ENCODE measurements at regions not wholly inside any gene's neighbourhood (a gene's known extent, or its start where the extent isn't known, plus 50 kb on each side); places are given as distances from the start of the nearest gene placed in this dataset.
"Not testable (repeated sequence)": the region's sequence is repeated elsewhere in the genome, so short reads cannot be mapped to it uniquely, and the experiment has no call there.

DNA sequence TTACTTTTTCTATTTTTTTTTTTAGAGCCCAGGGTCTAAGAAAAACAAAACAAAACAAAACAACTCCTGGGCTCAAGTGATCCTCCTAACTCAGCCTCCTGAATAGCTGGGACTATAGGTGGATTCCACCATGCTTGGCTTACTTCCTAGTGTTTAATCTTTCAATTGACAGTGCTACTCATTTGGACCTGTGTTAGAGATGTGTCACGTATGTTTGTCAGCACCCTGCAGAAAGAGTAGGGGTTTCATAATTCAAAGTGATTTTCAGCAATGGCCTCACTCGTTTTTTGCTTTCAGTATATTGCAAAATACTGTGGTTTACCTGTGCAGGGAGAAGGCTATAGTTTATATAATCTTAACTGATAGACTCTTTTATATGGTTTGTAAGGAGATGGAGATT, 71.6 kb upstream of the TEX13D start:
- TF ChIP-seq, protein P1, sequence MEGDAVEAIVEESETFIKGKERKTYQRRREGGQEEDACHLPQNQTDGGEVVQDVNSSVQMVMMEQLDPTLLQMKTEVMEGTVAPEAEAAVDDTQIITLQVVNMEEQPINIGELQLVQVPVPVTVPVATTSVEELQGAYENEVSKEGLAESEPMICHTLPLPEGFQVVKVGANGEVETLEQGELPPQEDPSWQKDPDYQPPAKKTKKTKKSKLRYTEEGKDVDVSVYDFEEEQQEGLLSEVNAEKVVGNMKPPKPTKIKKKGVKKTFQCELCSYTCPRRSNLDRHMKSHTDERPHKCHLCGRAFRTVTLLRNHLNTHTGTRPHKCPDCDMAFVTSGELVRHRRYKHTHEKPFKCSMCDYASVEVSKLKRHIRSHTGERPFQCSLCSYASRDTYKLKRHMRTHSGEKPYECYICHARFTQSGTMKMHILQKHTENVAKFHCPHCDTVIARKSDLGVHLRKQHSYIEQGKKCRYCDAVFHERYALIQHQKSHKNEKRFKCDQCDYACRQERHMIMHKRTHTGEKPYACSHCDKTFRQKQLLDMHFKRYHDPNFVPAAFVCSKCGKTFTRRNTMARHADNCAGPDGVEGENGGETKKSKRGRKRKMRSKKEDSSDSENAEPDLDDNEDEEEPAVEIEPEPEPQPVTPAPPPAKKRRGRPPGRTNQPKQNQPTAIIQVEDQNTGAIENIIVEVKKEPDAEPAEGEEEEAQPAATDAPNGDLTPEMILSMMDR (IDR thresholded peaks at IDR 0.05): no peak
- Histone ChIP-seq H3K36me3 (no peaks in the 10 kb centered on the region), H3K9me3 (no peaks in the 10 kb centered on the region), H3K4me1 (peaks cover 0 to 34% (median 5%) of the 10 kb centered on the region in 4 donors), H3K27me3 (no peaks in the 10 kb centered on the region), H3K4me3 (no peak overlapping the region), H3K27ac (no peak overlapping the region)
- DNase-seq: no peak
- intact Hi-C loops (cut with DNase I; ENCODE audit: low total_unique reads): no loop called here

GRCh38 chrX:124263743-124264142, 68.7 kb upstream of the TEX13D start:
- Histone ChIP-seq H3K36me3 (no peaks in the 10 kb centered on the region), H3K27me3 (no peaks in the 10 kb centered on the region), H3K9me3 (no peaks in the 10 kb centered on the region), H3K4me1 (peaks cover 0 to 7% (median 0%) of the 10 kb centered on the region in 4 donors), H3K27ac (no peak overlapping the region), H3K4me3 (no peak overlapping the region)
- TF ChIP-seq, protein P1 (IDR thresholded peaks at IDR 0.05): no peak
- no peak for DNase-seq
- intact Hi-C loops (cut with DNase I; ENCODE audit: low total_unique reads): no loop called here

DNA sequence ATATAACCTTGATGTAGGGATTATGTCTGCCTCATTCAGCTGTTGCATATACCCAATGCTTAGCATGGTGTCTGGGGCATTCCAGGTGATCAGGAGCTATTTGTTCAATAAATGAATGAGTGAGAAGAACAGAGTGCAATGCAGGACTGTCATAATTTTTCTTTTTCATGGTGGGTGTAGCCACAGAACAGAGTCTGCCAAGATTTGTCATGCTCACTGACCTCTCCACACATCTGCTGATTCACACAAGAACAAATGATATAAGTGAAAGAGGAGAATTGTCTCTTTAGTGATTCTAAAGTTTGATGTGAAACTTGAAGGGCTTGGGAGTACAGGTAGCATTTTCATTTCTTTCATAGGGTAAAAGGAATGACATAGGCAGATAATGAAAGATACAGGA, 64.4 kb upstream of the TEX13D start:
- Histone ChIP-seq H3K36me3 (no peaks in the 10 kb centered on the region), H3K27ac (no peak overlapping the region), H3K4me3 (no peak overlapping the region), H3K27me3 (no peaks in the 10 kb centered on the region), H3K9me3 (no peaks in the 10 kb centered on the region), H3K4me1 (no peaks in the 10 kb centered on the region)
- TF ChIP-seq, protein P1 (IDR thresholded peaks at IDR 0.05): no peak
- DNase-seq: no peak
- intact Hi-C loops (cut with DNase I; ENCODE audit: low total_unique reads): no loop called here

DNA sequence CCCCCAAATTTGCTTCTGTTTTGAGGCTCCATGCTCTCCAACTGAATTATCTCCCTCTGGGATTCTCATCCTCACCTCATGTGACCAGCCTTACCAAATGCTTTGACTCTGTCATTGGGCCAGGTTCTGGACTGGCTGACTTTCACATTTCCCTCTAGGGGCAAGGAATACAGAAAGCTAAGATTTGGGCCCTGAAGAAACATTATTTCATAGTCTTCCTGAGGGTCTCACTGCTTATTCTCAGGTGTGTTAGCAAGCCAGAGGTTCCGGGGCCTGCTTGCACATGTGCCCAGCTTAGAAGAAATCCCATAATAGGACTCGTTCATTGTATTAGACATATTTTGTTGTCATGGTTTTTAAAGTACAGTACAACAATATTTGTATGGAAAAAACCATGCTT, 62.6 kb upstream of the TEX13D start:
- Histone ChIP-seq H3K36me3 (no peaks in the 10 kb centered on the region), H3K27me3 (no peaks in the 10 kb centered on the region), H3K9me3 (no peaks in the 10 kb centered on the region), H3K27ac (no peak overlapping the region), H3K4me3 (no peak overlapping the region), H3K4me1 (peaks cover 0 to 7% (median 2%) of the 10 kb centered on the region in 4 donors)
- no peak for DNase-seq
- TF ChIP-seq, protein P1 (IDR thresholded peaks at IDR 0.05): no peak
- intact Hi-C loops (cut with DNase I; ENCODE audit: low total_unique reads): no loop called here

DNA sequence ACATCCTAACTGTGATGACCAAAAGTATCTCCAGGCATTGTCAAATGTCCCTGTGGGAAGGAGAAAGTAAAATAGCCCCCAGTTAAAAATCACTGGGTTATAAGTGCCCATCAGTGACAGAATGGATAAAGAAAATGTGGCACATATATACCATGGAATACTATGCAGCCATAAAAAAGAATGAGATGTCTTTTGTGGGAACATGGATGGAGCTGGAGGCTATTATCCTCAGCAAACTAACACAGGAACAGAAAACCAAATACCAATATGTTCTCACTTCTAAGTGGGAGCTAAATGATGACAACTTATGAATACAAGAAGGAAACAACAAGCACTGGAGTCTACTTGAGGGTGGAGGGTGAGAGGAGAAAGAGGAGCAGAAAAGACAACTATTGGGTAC, 60.9 kb upstream of the TEX13D start:
- intact Hi-C loops (cut with DNase I; ENCODE audit: low total_unique reads); H3K27me3 ChIP-seq; H3K9me3 ChIP-seq; H3K4me3 ChIP-seq; H3K36me3 ChIP-seq; DNase-seq; H3K27ac ChIP-seq: not testable (repeated sequence)
- peaks cover 0 to 15% (median 3%) of the 10 kb centered on the region in 4 donors for H3K4me1 ChIP-seq

DNA sequence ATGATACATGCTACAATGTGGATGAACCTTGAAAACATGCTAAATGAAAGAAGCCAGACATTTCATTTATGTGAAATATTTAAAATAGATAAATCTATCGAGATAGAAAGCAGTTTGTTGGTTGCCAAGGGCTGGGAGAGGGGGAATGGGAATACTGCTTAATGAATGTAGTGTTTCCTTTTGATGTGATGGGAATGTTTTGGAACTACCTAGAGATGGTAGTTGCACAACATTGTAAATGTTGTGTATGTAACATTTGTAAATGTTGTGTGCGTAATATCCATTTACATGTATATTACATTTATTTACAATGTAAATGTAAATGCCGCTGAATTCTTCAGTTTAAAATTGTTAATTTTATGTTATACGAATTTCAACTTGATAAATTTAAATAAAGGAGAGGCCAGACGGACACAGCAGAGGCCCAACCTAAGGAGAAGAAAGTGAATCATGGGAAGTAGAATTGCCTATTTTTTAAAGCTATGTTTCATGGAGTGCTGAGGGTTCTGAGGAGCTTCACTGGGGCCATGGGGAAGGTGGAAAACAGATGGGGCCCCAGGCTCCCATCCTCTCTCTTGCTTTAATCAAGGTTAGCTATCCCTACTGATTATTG, 60.0 kb upstream of the TEX13D start:
- no peak overlapping the region for H3K4me3 ChIP-seq
- H3K36me3 ChIP-seq: no peaks in the 10 kb centered on the region
- H3K27ac ChIP-seq: no peak overlapping the region
- H3K9me3 ChIP-seq: no peaks in the 10 kb centered on the region
- intact Hi-C loops (cut with DNase I; ENCODE audit: low total_unique reads): no loop called here
- H3K4me1 ChIP-seq: peaks cover 0 to 15% (median 3%) of the 10 kb centered on the region in 4 donors
- H3K27me3 ChIP-seq: no peaks in the 10 kb centered on the region
- no peak for DNase-seq
- TF ChIP-seq, protein P1 (IDR thresholded peaks at IDR 0.05): no peak

Data from tibial artery (tissue), 4 donors.